Left lung (tissue), 4 donors: ENCODE measurements at regions not wholly inside any gene's neighbourhood (a gene's known extent, or its start where the extent isn't known, plus 50 kb on each side); places are given as distances from the start of the nearest gene placed in this dataset.
A peak's percentile ranks its signal among the peaks of the same experiment; 100 is the strongest.

ENCODE experiments used
- ATAC-seq: fragments of 200-7000 bp; cut with Tn5 transposase; one replicate; pipeline ENCODE4 v1.9.1; 2020; ENCODE audit warnings: moderate library complexity
- DNase-seq, 4 donors: peaks; one replicate each; pipeline ENCODE4 v3.0.0-alpha.2; 2013 to 2020
- H3K27ac ChIP-seq, 2 donors: fragments of 200-600 bp; sonication (generic) in 1 of 2; one replicate each; pipeline versions ENCODE4 v1.5.0 to v1.8.0; 2020 to 2021
- H3K27me3 ChIP-seq, 2 donors: fragments of 200-600 bp; sonication (generic) in 1 of 2; one replicate each; pipeline versions ENCODE4 v1.5.0 to v1.8.0; 2020 to 2021
- H3K36me3 ChIP-seq, 2 donors: fragments of 200-600 bp; sonication (generic) in 1 of 2; one replicate each; pipeline versions ENCODE4 v1.5.0 to v1.8.0; 2020 to 2021
- H3K4me1 ChIP-seq, 2 donors: fragments of 200-600 bp; one replicate each; pipeline ENCODE4 v1.8.0; 2021
- H3K4me3 ChIP-seq, 2 donors: fragments of 200-600 bp; sonication (generic) in 1 of 2; one replicate each; pipeline versions ENCODE4 v1.5.0 to v1.8.0; 2020 to 2021; ENCODE audit warnings: mild to moderate bottlenecking in 1 of 2
- H3K9me3 ChIP-seq, 2 donors: fragments of 200-600 bp; sonication (generic) in 1 of 2; one replicate each; pipeline versions ENCODE4 v1.5.0 to v1.8.0; 2020 to 2021
- CTCF ChIP-seq, 2 donors: fragments of 200-600 bp; sonication (generic) in 1 of 2; IDR thresholded peaks; one replicate each; pipeline versions ENCODE4 v1.5.0 to v1.8.0; 2021; ENCODE audit warnings: antibody characterized with exemption in 2 of 2
- intact Hi-C, 2 donors: fragments of 100-400 bp; cut with DNase I; formaldehyde crosslinking; loops; one replicate each; pipeline versions ENCODE4 v1.11.2 to v1.14.2; 2022
- donor health status: DM: no; HTN: yes; CAD: no.
- donor health status: DM: no; HTN: no; CAD: no.

- Histone ChIP-seq H3K27me3 (no peaks in the 10 kb centered on the region), H3K9me3 (no peaks in the 10 kb centered on the region), H3K4me1 (no peaks in the 10 kb centered on the region), H3K4me3 (no peak overlapping the region), H3K27ac (no peak overlapping the region), H3K36me3 (no peaks in the 10 kb centered on the region)
- no peak for TF ChIP-seq CTCF (IDR thresholded peaks at IDR 0.05)
- no peak for ATAC-seq
- intact Hi-C loops = no loop called here
- no peak for DNase-seq
These were observed 99.6 kb downstream of the EFNB1 start for GRCh38 chrX:68928401-68928800.

GRCh38 chrX:68927178-68927577, 98.4 kb downstream of the EFNB1 start:
- DNase-seq (no peak), ATAC-seq (no peak)
- Histone ChIP-seq H3K9me3 (no peaks in the 10 kb centered on the region), H3K36me3 (no peaks in the 10 kb centered on the region), H3K27me3 (no peaks in the 10 kb centered on the region), H3K4me1 (no peaks in the 10 kb centered on the region), H3K4me3 (no peak overlapping the region), H3K27ac (no peak overlapping the region)
- intact Hi-C loops = no loop called here
- no peak for TF ChIP-seq CTCF (IDR thresholded peaks at IDR 0.05)

GRCh38 chrX:68923147-68923546, 94.3 kb downstream of the EFNB1 start:
- no peak for DNase-seq
- no peak for TF ChIP-seq CTCF (IDR thresholded peaks at IDR 0.05)
- intact Hi-C loops = no loop called here

GRCh38 chrX:68922013-68922412, 93.2 kb downstream of the EFNB1 start:
- Histone ChIP-seq H3K4me3 (no peak overlapping the region), H3K27ac (no peak overlapping the region), H3K9me3 (no peaks in the 10 kb centered on the region), H3K27me3 (no peaks in the 10 kb centered on the region), H3K4me1 (no peaks in the 10 kb centered on the region), H3K36me3 (no peaks in the 10 kb centered on the region)
- intact Hi-C loops = no loop called here
- TF ChIP-seq CTCF (IDR thresholded peaks at IDR 0.05) = no peak
- ATAC-seq = no peak
- DNase-seq = no peak

More at GRCh38 chrX:68923147-68923546, 94.3 kb downstream of the EFNB1 start:
- no peaks in the 10 kb centered on the region for H3K36me3 ChIP-seq
- H3K27ac ChIP-seq = no peak overlapping the region
- H3K4me1 ChIP-seq = no peaks in the 10 kb centered on the region
- no peak overlapping the region for H3K4me3 ChIP-seq
- no peaks in the 10 kb centered on the region for H3K27me3 ChIP-seq
- ATAC-seq = no peak
- H3K9me3 ChIP-seq = no peaks in the 10 kb centered on the region

- TF ChIP-seq CTCF (IDR thresholded peaks at IDR 0.05) = no peak
- H3K36me3 ChIP-seq = no peaks in the 10 kb centered on the region
- intact Hi-C loops = no loop called here
- no peak overlapping the region for H3K27ac ChIP-seq
- DNase-seq (peak in 2 of 4 donors; percentile 56 to 83), ATAC-seq (peak; percentile 28)
- H3K4me3 ChIP-seq = no peak overlapping the region
- H3K9me3 ChIP-seq = no peaks in the 10 kb centered on the region
- H3K27me3 ChIP-seq = peaks cover 0 to 5% of the 10 kb centered on the region in 2 donors
- no peaks in the 10 kb centered on the region for H3K4me1 ChIP-seq
These were observed 91.7 kb downstream of the EFNB1 start for GRCh38 chrX:68920561-68920960.
